Right lobe of liver (tissue), 4 donors: ENCODE measurements at regions not wholly inside any gene's neighbourhood (a gene's known extent, or its start where the extent isn't known, plus 50 kb on each side); places are given as distances from the start of the nearest gene placed in this dataset.

ENCODE experiments used
- POLR2A ChIP-seq: fragments of 450-650 bp; IDR thresholded peaks from one replicate; pipeline ENCODE4 v1.6.1; 2017; ENCODE audit warnings: antibody characterized with exemption, mild to moderate bottlenecking
- TF ChIP-seq, protein P1 (sequence below), 4 donors: fragments of 200-600 bp in 3 of 4; fragments of 450-650 bp in 1 of 4; IDR thresholded peaks; one replicate each; pipeline versions ENCODE4 v1.5.1 to v1.8.0; 2016 to 2022; ENCODE audit warnings: antibody characterized with exemption in 4 of 4, mild to moderate bottlenecking in 2 of 4
- donor health status: DM: no; HTN: no; CAD: no.
- donor health status: DM: no; HTN: no; CAD: no.
- donor health status: DM: no; HTN: yes; CAD: no.

DNA sequence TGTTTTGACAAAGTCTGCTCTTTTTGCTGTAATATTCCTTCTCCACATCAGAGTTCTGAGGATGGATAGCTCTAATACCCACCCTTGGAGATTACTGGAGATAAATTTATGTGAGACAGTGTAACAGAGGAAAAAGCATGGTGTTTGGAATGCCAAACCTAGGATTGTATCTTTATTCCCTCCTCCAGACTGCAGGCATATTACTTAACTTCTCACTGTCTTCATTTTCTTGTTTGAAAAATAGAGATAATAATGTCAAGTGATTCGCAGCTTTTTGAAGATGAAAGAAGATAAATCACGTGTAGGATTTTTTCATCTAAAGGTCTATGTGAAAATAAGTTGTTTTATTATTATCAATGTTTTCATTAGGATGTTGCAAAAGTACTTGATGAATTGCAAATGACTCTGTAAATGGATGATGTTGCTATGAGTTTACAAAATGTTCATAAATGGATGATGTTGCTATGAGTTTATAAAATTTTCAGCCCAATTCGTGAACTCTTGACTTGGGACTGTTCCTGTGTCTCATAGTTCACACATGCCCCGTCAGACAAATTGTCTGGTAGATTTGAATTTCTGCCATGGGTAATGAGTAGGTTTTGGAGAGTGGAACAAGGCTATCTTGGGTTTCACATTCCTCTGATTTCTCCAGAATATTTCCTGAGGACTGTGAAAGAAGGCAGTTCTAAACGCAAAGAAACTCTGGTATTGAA lies 113.1 kb upstream of the IGFBP3 start:
- no peak for TF ChIP-seq POLR2A
- TF ChIP-seq, protein P1, sequence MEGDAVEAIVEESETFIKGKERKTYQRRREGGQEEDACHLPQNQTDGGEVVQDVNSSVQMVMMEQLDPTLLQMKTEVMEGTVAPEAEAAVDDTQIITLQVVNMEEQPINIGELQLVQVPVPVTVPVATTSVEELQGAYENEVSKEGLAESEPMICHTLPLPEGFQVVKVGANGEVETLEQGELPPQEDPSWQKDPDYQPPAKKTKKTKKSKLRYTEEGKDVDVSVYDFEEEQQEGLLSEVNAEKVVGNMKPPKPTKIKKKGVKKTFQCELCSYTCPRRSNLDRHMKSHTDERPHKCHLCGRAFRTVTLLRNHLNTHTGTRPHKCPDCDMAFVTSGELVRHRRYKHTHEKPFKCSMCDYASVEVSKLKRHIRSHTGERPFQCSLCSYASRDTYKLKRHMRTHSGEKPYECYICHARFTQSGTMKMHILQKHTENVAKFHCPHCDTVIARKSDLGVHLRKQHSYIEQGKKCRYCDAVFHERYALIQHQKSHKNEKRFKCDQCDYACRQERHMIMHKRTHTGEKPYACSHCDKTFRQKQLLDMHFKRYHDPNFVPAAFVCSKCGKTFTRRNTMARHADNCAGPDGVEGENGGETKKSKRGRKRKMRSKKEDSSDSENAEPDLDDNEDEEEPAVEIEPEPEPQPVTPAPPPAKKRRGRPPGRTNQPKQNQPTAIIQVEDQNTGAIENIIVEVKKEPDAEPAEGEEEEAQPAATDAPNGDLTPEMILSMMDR (IDR thresholded peaks at IDR 0.05), result no peak
